Activated CD4-positive, CD25-positive, alpha-beta regulatory T cell treated with anti-CD3 and anti-CD28 coated beads, Interleukin-2, amount 50 U/mL, for 72 hours (primary cell): ENCODE measurements at regions not wholly inside any gene's neighbourhood (a gene's known extent, or its start where the extent isn't known, plus 50 kb on each side); places are given as distances from the start of the nearest gene placed in this dataset.
"Not testable (repeated sequence)": the region's sequence is repeated elsewhere in the genome, so short reads cannot be mapped to it uniquely, and the experiment has no call there.

Source experiments
- DNase-seq: peaks from one replicate; pipeline ENCODE4 v3.0.0; 2021

DNA sequence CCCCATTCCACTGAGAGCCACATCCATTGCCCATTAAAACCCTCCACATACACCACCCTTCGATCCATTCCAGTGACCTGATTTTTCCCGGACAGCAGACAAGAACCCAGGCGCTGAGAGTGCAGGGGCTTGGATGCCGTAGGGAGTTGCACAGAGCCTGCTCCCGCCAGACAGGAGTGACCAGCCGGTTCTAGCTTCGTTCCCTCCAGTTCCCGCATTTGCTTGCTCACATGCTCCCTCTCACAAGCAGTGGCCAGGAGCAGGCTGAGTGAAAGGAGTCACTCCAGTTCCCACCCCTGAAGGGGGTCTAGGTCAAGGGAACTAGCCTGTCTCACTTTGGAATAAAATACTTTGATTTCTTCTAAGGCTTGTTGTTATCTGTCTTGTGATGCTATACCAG lies 119.5 kb downstream of the SKIDA1 start:
- DNase-seq, result no peak

DNA sequence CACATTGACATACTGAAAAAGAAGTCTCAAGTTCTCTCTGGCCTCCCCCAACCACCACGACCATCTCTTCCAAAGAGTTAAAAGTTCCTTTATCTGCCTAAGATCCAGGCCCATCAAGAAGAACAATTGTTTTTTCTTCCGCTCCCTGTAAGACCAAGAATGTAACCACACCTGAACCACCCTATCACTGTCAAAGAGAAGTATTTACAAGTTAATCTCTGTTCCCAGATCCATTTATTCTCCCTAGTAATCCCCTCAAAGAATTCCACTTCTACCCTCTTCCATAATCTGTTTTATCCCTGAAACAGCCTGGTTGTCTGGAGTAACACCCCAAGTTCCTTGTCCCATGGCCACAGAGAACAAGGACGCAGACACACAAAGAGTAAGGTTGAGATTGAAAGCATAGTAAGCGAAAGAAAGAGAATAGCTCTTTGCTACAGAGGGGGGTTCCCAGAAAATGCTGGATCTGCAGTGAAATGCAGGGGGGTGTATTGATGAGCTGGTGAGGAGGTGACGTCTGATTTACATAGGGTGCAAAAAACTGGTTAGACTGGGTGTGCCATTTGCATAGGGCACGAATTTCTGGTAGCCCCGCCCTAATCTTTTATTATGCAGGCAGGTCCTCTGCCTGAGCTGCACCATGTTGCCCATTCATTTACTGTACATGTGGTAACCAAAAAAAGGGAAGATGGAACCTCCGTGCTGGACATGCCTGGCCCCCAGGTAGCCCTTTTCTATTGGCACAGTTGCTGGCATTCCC lies 122.0 kb downstream of the SKIDA1 start:
- DNase-seq, result no peak

DNA sequence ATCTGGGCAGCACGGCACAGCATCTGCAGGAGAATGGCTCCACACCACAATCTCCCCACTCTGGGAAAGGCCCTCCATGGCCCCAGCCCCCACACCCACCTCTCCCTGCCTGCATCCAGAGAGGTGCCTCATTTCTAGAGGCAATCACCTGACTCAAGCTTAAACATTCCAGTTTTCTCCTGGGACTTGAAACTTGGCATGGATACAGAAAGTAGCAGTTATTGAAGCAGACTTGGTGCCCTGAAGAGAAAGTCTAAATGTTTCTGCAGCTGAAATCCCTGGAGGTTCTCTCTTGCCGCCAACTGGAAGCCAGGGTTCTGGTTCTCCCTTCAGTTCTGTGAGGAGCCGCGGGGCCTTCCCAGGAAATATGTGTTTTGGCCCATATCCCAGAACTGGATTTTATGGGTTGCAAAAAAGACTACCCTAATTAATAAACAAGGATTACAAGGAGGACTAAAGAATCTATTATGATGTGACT lies 122.8 kb downstream of the SKIDA1 start:
- no peak for DNase-seq

DNA sequence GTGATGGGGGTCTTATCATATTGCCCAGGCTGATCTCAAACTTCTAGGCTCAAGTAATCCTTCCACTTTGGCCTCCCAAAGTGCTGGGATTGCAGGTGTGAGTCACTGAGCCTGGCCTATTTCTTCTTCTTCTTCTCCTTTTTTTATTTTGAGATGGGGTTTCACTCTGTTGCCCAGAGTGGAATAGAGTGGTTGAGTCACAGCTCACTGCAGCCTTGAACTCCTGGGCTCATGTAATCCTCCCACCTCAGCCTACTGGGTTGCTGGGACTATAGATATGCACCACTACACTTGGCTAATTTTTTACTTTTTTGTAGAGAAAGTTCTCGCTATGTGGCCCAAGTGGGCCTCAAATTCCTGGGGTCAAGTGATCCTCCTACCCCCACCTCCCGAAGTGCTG lies 124.3 kb downstream of the SKIDA1 start:
- DNase-seq, result no peak

DNA sequence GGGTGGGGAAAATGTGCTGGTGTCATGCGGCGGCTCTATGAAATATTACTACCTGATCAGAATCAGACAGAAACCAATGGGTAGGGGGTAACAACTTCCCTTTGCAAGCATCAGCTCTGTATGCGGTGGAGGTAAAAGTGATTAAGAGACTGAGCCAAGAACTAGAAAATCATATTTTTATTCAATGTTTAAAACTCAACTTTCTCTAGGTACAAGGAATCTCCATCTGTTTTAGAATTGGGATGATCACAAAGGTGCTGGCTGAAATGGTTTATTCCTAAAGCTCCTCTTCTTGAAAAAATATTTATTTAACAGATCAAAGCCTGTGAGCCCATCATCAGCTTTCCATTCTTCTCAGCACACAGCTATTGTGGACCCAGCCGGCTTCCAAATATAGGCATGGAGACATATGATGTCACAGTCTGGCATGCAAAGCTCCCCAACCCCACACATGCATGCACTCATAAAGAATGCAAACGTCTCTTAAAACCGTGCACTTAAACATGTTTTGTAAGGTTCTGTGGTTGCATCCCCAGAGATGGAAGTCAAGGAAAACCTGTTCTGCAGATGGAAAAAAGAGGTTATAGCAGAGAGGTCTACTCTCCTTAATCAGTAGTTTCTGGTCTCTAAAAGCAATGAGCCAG lies 126.0 kb downstream of the SKIDA1 start:
- DNase-seq, result no peak

DNA sequence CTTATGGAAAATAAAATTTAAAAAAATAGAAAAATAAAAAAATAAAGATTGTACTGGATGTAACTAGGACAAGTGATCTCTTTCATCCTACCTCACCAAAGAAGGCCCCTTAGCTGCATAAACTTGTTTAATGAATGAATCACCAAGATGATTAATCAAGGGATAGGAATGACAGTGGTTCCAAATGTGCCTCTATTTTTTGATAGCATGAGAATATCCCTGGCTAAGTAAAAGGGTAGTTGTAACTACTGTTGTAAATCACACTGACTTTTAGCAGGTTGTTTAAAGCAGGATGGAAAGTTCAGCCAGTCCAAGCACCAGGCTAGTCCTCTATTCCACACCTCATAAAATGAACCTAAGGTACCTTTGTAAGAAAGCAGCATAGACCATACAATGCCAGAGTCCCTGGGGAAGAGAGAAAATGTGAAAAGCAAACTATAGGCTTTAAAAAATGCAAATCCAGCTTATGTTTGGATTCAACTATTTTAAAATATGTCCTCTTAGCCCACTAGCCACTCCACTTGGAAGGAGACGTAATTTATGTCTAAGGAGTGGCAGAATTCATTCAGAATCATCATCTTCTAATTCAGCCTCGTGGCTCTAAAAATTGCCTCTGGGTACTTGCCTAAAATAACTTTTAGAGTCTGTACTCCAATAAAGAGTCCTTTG lies 126.8 kb downstream of the SKIDA1 start:
- DNase-seq, result no peak

- no peak for DNase-seq
These were observed 128.6 kb downstream of the SKIDA1 start for GRCh38 chr10:21396889-21397288.

- DNase-seq, result no peak
These were observed 131.6 kb downstream of the SKIDA1 start for GRCh38 chr10:21393931-21394330.

- no peak for DNase-seq
These were observed 136.9 kb downstream of the SKIDA1 start for GRCh38 chr10:21388589-21388988.

- DNase-seq, result no peak
These were observed 137.6 kb downstream of the SKIDA1 start for GRCh38 chr10:21387868-21388267.

DNA sequence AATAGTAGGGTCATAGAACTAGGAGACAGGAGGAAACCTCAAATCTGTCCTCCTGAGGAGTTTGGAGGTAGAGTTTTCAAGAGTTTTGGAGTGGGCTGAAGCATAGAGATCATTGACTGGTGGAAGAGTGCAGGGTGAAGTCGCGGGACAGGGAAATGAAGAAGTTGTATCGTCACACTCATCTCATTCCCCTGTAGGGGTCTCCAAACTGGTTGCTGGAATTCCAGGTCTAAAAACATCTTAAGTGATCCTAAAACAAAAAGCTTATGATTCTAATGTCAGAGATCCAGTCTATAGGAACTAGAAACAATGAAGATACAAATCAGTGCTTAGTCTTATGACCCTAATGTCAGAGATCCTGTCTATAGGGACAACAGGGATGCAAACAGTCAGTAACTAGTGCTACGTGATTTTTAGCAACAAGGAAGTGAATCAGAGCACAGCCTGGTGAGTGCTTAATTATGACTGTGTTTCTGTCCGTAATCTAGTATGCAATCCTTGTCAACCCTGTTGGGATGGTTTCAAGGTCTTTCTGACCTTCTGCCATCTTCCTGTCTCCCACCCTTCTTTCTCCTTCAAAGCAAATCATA lies 139.4 kb downstream of the SKIDA1 start:
- DNase-seq, result no peak

- no peak for DNase-seq
These were observed 139.9 kb downstream of the SKIDA1 start for GRCh38 chr10:21385536-21385935.

DNA sequence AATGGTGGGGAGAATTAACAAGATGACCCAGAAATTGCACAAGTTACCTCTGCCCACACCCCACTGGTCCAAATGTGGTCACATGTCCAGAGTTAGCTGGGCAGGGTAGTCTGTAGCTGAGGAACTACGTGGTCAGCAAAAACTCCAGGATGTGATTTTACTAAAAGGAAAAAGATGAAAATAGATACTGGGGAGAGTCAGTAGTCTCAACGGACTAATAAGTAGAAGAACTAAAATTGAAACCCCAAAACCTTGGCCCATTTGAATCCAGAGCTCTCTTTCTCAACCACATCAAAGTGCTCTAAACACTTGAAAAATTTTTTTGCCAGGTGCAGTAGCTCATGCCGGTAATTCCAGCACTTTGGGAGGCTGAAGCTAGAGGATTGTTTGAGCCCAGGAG lies 146.3 kb downstream of the SKIDA1 start:
- no peak for DNase-seq

- not testable (repeated sequence) for DNase-seq
These were observed 150.2 kb downstream of the SKIDA1 start for GRCh38 chr10:21375274-21375673.

GRCh38 chr10:21373881-21374280 lies 151.6 kb downstream of the SKIDA1 start:
- DNase-seq, result not testable (repeated sequence)

- DNase-seq, result no peak
These were observed 152.7 kb downstream of the SKIDA1 start for GRCh38 chr10:21372651-21373410.

DNA sequence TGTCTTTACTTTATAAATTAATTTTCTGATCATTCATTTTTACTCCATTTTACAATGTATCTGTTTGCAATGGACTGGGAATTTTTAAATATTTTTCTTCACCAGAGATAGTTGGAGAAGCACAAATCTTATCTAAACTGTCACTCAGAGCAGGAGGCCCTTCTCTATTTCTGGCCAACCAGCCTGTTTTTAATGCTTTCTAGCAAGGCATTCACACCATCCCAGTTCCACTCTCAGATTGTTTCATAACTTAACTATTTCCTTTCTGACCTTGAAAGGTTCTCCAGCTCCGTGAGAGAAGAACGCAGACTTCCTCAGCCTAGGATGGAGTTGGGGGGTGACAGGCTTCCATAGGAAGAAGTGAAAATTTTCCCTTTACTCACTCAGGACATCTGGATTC lies 155.8 kb downstream of the SKIDA1 start:
- no peak for DNase-seq

GRCh38 chr10:21368728-21369425 lies 156.6 kb downstream of the SKIDA1 start:
- no peak for DNase-seq

DNA sequence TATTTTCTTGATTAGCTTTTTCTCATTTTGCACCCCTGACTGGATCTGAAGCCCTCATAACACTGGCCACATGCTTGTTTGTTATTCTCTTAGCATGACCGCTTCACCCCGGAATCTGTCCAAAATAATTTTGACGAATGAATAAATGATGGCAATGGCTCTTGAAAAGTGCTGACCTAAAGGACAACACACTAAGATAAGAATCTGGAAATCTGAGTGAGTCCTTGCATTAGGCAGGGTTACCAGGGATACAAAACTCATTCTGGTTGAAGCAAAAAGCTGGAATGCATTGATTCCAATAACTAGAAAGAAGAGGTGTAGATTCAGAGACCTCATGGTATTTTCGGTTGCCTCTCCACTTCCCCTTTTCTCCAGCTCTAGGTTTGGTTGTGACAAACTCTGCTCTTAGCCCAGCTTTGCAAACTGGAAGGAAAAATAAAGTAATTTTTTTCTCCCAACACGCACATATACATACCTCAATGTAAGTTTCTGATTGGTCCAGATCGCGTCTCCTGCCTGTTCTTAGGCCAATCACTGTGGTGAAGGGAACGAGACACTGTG lies 157.4 kb downstream of the SKIDA1 start:
- no peak for DNase-seq

- DNase-seq, result not testable (repeated sequence)
These were observed 159.4 kb downstream of the SKIDA1 start for GRCh38 chr10:21366108-21366507.

- DNase-seq, result no peak
These were observed 161.0 kb downstream of the SKIDA1 start for GRCh38 chr10:21364196-21365114.
